Smooth muscle cell (in vitro differentiated cells): ENCODE measurements at regions not wholly inside any gene's neighbourhood (a gene's known extent, or its start where the extent isn't known, plus 50 kb on each side); places are given as distances from the start of the nearest gene placed in this dataset.

Source experiments
- DNase-seq: peaks from one replicate; lab custom pipeline; 2025; ENCODE audit not compliant: unreplicated experiment; lab: John Stamatoyannopoulos, UW
- H2AFZ ChIP-seq: fragments of 200-600 bp; sonication (generic); 2 replicates; pipeline ENCODE4 v1.6.0; 2016; ENCODE audit warnings: antibody characterized with exemption, low read depth, mild to moderate bottlenecking
- H3F3A ChIP-seq: fragments of 200-600 bp; sonication (generic); 2 replicates; pipeline ENCODE4 v1.6.0; 2017; ENCODE audit warnings: antibody characterized with exemption, low read depth
- H3K27ac ChIP-seq: fragments of 200-600 bp; sonication (generic); 2 replicates; pipeline ENCODE4 v1.5.1; 2016; ENCODE audit warnings: low read depth, mild to moderate bottlenecking
- H3K27me3 ChIP-seq: fragments of 200-600 bp; sonication (generic); 2 replicates; pipeline ENCODE4 v1.6.1; 2016; ENCODE audit warnings: low read depth, mild to moderate bottlenecking
- H3K36me3 ChIP-seq: fragments of 200-600 bp; sonication (generic); 2 replicates; pipeline ENCODE4 v1.5.1; 2016; ENCODE audit warnings: low read depth
- H3K4me1 ChIP-seq: fragments of 200-600 bp; sonication (generic); 2 replicates; pipeline ENCODE4 v1.5.1; 2016; ENCODE audit warnings: low read depth
- H3K4me2 ChIP-seq: fragments of 200-600 bp; sonication (generic); 2 replicates; pipeline ENCODE4 v1.6.0; 2016; ENCODE audit warnings: mild to moderate bottlenecking
- H3K4me3 ChIP-seq: fragments of 200-600 bp; sonication (generic); 2 replicates; pipeline ENCODE4 v1.5.1; 2016; ENCODE audit warnings: mild to moderate bottlenecking
- H3K79me2 ChIP-seq: fragments of 200-600 bp; sonication (generic); 2 replicates; pipeline ENCODE4 v1.6.0; 2016; ENCODE audit warnings: low read depth, mild to moderate bottlenecking
- H3K9ac ChIP-seq: fragments of 200-600 bp; sonication (generic); 2 replicates; pipeline ENCODE4 v1.6.0; 2016; ENCODE audit warnings: low read depth
- H3K9me3 ChIP-seq: fragments of 200-600 bp; sonication (generic); replicated peaks from 2 replicates; pipeline ENCODE4 v1.5.1; 2016; ENCODE audit warnings: low read depth
- H4K20me1 ChIP-seq: fragments of 200-600 bp; sonication (generic); 2 replicates; pipeline ENCODE4 v1.6.0; 2016; ENCODE audit warnings: low read depth
- CTCF ChIP-seq: fragments of 200-600 bp; sonication (generic); IDR thresholded peaks from 2 replicates; pipeline ENCODE4 v1.5.1; 2017; ENCODE audit warnings: borderline replicate concordance, mild to moderate bottlenecking, antibody characterized with exemption; ENCODE audit not compliant: insufficient read depth, poor library complexity, severe bottlenecking
- WGBS: methylation state at CpG from one replicate; pipeline ENCODE4 v1.1.7; 2016; ENCODE audit warnings: low lambda C conversion rate; 5-methylcytosine and 5-hydroxymethylcytosine counted together

DNA sequence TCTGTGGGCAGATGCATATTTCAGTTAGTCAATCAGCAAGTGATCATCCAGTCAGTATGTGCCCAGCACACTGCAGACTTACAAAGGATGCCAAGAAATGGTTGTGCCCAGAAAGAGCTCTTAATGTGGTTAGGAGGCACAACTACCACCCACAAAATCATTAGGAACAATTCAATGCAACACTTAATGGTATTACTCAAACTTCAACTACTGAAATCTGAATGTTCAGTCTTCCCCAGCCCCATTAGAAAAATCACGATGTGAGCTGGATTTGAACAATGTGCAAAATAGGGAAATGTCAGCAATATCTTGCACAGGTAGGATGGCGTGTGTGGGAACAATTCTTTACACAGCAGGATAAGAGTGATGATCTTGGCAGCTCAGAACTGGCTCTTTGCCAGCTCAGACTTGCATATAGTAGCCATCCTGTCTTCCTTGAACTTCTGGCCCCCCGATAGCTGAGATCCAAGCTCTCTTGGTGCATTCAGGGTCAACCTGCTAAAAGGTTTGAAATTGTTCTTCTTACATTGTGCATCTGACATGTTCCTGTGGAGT lies 556.7 kb upstream of the HTR1E start:
- Histone ChIP-seq H3K79me2 (no peaks in the 10 kb centered on the region), H4K20me1 (no peaks in the 10 kb centered on the region), H3K9me3 (no peaks in the 10 kb centered on the region), H2AFZ (no peak overlapping the region), H3F3A (no peaks in the 10 kb centered on the region), H3K9ac (no peak overlapping the region), H3K36me3 (no peaks in the 10 kb centered on the region), H3K4me1 (no peaks in the 10 kb centered on the region), H3K4me3 (no peak overlapping the region), H3K27me3 (no peaks in the 10 kb centered on the region), H3K27ac (no peak overlapping the region), H3K4me2 (no peak overlapping the region)
- WGBS, result 99% methylated on average over 3 of the region's 3 CpGs
- no peak for TF ChIP-seq CTCF
- DNase-seq, result no peak

GRCh38 chr6:86357877-86358276 lies 579.5 kb upstream of the HTR1E start:
- Histone ChIP-seq H3K4me3 (no peak overlapping the region), H3K4me1 (no peaks in the 10 kb centered on the region), H4K20me1 (no peaks in the 10 kb centered on the region), H2AFZ (no peak overlapping the region), H3K27me3 (no peaks in the 10 kb centered on the region), H3F3A (no peaks in the 10 kb centered on the region), H3K9me3 (no peaks in the 10 kb centered on the region), H3K9ac (no peak overlapping the region), H3K36me3 (no peaks in the 10 kb centered on the region), H3K4me2 (no peak overlapping the region), H3K79me2 (no peaks in the 10 kb centered on the region), H3K27ac (no peak overlapping the region)
- TF ChIP-seq CTCF, result no peak
- no peak for DNase-seq
- WGBS, result 68% methylated on average over 4 of the region's 4 CpGs

- no peaks in the 10 kb centered on the region for H3K27me3 ChIP-seq
- DNase-seq, result no peak
- no peaks in the 10 kb centered on the region for H3K36me3 ChIP-seq
- no peaks in the 10 kb centered on the region for H4K20me1 ChIP-seq
- H3K79me2 ChIP-seq, result no peaks in the 10 kb centered on the region
- H2AFZ ChIP-seq, result no peak overlapping the region
- no peaks in the 10 kb centered on the region for H3K9me3 ChIP-seq
- no peaks in the 10 kb centered on the region for H3F3A ChIP-seq
- no peaks in the 10 kb centered on the region for H3K4me1 ChIP-seq
- no peak overlapping the region for H3K4me3 ChIP-seq
- H3K9ac ChIP-seq, result no peak overlapping the region
- H3K27ac ChIP-seq, result no peak overlapping the region
- TF ChIP-seq CTCF, result no peak
- no peak overlapping the region for H3K4me2 ChIP-seq
Measured at GRCh38 chr6:86355271-86355670, 582.1 kb upstream of the HTR1E start.

DNA sequence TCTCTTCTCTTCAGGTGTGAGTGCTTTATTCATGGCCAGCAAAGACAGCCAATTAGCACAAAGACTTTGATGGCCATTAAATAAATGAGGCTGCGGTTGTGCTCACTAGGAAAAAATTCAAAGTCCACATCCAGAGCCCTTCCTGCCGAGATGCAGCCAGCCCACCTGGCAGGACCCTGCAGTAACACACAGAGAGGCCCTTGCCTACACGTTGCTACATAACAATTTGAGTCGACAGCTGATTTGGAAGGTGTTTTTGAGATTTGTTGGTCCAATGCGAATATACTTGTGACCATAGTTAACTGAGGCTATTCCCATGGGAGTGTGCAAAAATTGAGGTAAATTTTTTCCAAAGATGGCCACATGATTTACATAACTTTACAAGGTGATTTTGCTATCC lies 605.4 kb upstream of the HTR1E start:
- WGBS, result 66% methylated on average over 5 of the region's 5 CpGs
- H3K9me3 ChIP-seq, result no peaks in the 10 kb centered on the region

More for the DNA sequence above, 605.4 kb upstream of the HTR1E start:
- Histone ChIP-seq H3K9ac (no peak overlapping the region), H2AFZ (no peak overlapping the region), H3K27ac (no peak overlapping the region), H3K79me2 (no peaks in the 10 kb centered on the region), H3F3A (no peaks in the 10 kb centered on the region), H4K20me1 (no peaks in the 10 kb centered on the region), H3K27me3 (no peaks in the 10 kb centered on the region), H3K4me1 (no peaks in the 10 kb centered on the region), H3K4me3 (no peak overlapping the region), H3K36me3 (no peaks in the 10 kb centered on the region), H3K4me2 (no peak overlapping the region)
- no peak for DNase-seq
- TF ChIP-seq CTCF, result no peak
